ENCODE measurements at regions not wholly inside any gene's neighbourhood (a gene's known extent, or its start where the extent isn't known, plus 50 kb on each side); places are given as distances from the start of the nearest gene placed in this dataset.

GRCh38 chr3:194218646-194219453, 82.9 kb downstream of the HES1 start:
- DNase-seq (ENCODE audit: low read depth, low spot score), result no peak

- DNase-seq (ENCODE audit: low read depth, low spot score), result no peak
Measured at GRCh38 chr3:194219826-194220410, 84.0 kb downstream of the HES1 start.

- DNase-seq (ENCODE audit: low read depth, low spot score), result no peak
Measured at GRCh38 chr3:194220901-194221326, 85.0 kb downstream of the HES1 start.

DNA sequence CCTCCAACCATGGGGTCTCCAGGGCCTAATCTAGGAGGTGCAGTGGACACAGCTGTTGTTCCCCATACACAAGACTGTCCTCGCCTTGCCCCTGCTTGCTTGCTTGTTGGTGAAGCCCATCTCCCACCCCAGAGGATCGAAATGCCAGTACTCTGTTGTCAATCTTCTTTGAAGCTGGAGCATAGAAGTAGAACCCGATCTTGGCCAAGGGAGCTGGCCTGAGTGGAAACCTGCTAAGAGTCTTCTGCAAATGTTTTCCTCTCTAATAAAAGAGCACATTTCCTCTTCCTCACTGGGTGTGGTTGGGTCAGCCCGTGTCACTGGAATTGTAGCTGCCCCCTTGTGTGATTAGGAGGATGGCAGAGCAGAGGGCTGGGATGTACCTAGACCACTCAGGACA, 85.4 kb downstream of the HES1 start:
- DNase-seq (ENCODE audit: low read depth, low spot score), result no peak

DNA sequence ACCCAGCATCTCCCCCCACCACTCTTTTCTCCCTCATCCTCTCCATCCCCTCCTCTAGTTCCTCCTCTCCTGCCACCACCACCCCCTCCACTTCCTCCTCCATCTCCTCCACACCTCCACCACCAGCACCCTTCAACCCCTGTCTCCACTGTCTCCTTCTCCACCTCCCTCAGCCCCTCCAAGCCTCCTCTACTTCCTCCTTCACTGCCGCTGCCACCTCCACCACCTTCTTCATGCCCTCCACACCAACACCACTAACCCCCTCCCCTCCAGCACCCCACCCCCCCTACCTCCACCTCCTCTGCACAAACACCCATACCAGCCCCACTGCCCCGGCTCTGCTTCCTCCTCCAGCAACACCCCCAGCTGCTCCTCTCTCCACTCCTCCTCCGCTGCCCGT, 88.0 kb downstream of the HES1 start:
- no peak for DNase-seq (ENCODE audit: low read depth, low spot score)

GRCh38 chr3:194224471-194225417, 88.8 kb downstream of the HES1 start:
- peak; percentile 73 for DNase-seq (ENCODE audit: low read depth, low spot score)

- no peak for DNase-seq (ENCODE audit: low read depth, low spot score)
Measured at GRCh38 chr3:194225418-194225812, 89.5 kb downstream of the HES1 start.

DNA sequence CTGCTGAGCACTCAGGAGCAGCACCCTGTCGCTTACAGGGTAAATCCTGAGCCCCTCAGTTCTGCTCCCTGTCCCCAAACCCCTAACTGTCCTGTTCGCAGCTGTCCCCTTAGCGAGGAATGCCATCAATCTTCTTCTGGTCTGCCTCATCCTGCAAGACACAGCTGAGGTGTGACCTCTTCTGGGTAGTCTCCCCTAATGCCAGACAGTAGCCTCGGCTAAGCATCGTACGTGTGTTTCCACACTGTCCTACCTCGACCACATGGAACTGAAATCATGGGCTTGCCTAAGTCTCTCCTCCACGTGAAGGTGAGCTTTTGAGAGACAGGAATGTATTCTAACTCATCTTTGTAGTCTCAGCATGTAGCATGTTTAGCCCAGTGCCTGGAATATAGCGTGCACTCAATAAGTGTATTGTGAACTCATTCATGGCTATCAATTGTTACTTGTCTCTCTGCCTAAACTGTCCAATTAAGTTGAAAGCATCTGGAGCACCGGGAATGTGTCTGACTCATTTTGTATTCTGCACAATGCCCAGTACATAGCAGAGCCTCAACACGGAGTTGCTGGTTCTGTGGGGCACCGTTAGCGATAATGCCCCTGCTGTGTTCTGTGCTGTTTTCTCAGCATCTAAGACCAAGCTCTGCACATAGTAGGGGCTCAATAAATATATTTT, 90.2 kb downstream of the HES1 start:
- no peak for DNase-seq (ENCODE audit: low read depth, low spot score)

GRCh38 chr3:194231929-194232832, 96.2 kb downstream of the HES1 start:
- DNase-seq (ENCODE audit: low read depth, low spot score), result no peak

- DNase-seq (ENCODE audit: low read depth, low spot score), result no peak
Measured at GRCh38 chr3:194233150-194233549, 97.2 kb downstream of the HES1 start.

DNA sequence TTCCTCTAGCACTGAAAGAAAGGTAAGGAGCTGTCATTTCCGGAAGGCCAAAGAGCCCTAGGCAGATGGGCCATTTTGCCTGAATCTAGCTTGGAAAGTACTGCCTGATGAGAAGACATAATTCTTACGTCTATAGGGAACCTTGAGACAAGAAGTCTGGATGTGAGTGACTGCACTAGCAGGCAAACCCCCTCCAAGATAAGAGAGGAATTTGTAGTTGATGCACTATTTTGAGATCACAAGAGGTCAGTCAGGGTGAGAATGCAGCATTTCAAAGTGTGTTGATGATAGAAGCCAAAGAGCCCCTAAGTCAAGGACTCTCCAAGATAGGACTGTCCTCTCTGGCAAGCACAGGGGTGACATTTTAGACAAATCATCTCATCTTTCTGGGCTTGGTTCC, 99.2 kb downstream of the HES1 start:
- DNase-seq (ENCODE audit: low read depth, low spot score), result no peak

GRCh38 chr3:194237110-194237509, 101.2 kb downstream of the HES1 start:
- no peak for DNase-seq (ENCODE audit: low read depth, low spot score)

- DNase-seq (ENCODE audit: low read depth, low spot score), result no peak
Measured at GRCh38 chr3:194240766-194241165, 104.8 kb downstream of the HES1 start.

DNA sequence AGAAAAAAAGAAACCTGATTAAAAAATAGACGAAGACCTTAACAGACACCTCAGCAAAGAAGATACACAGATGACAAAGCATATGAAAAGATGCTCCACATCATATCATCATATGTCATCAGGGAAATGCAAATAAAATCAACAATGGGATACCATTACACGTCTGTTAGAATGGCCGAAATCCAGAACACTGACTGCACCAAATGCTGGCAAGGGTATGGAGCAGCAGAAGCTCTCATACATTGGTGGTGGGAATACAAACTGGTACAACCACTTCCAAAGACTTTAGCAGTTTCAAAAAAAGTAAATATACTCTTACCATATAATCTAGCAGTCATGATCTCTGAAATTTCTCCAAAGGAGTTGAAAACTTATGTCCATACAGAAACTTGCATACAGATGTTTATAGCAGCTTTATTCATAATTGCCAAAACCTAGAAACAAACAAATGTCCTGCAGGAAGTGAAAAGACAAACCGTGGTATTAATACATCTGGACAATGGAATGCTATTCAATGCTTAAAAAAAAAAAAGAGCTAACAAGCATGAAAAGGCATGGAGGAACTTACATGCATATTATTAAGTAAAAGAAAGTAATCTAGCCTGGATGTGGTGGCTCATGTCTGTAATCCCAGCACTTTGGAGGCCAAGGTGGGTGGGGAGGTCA, 107.4 kb downstream of the HES1 start:
- DNase-seq (ENCODE audit: low read depth, low spot score), result no peak

- DNase-seq (ENCODE audit: low read depth, low spot score), result no peak
Measured at GRCh38 chr3:194244167-194244566, 107.0 kb downstream of the CPN2 start.

- no peak for DNase-seq (ENCODE audit: low read depth, low spot score)
Measured at GRCh38 chr3:194245474-194245873, 105.7 kb downstream of the CPN2 start.

DNA sequence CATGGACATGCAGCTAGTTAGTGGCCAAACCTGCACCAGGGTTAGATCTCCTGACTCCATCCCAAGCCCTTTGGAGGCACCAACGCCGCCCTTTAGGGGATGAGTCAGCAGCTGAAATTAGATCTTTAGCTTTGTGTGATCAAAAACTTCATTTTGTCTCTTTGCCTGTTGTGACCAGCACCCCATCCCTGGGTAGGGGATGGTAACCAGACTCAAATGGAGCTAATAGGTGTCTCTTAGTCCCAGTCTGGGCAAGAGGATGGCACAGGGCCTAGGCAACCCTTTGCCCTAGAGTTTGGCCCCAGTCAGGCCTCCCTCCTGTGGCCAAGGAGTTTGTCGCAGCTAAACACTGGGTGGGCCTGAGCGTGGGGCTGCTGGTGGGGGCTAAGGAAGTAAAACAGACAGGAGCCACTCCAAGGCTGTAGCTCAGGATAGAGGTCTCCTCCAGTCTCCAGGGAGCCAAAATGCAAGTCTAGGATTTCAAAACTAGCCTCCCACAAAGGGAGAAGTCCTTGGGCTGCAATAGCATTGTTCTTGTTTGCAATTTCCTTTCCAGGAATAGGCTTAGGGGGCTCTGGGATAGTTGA, 105.1 kb downstream of the CPN2 start:
- DNase-seq (ENCODE audit: low read depth, low spot score), result no peak

GRCh38 chr3:194246709-194247349, 104.3 kb downstream of the CPN2 start:
- DNase-seq (ENCODE audit: low read depth, low spot score), result no peak

GRCh38 chr3:194247350-194247740, 103.8 kb downstream of the CPN2 start:
- no peak for DNase-seq (ENCODE audit: low read depth, low spot score)
